ENCODE measurements at regions not wholly inside any gene's neighbourhood (a gene's known extent, or its start where the extent isn't known, plus 50 kb on each side); places are given as distances from the start of the nearest gene placed in this dataset.

GRCh38 chr4:20302336-20302735, 50.6 kb downstream of the SLIT2 start:
- DNase-seq, result no peak
- H3K4me1 ChIP-seq (ENCODE audit: control insufficient read depth, insufficient read depth, low read length), result no peaks in the 10 kb centered on the region
- H3K27me3 ChIP-seq (ENCODE audit: control insufficient read depth, insufficient read depth, low read length), result no peaks in the 10 kb centered on the region
- no peak overlapping the region for H3K27ac ChIP-seq (ENCODE audit: low read length)
- WGBS (ENCODE audit: insufficient coverage), result 92% methylated on average over 1 of the region's 2 CpGs
- H3K9me3 ChIP-seq (replicated peaks; ENCODE audit: control insufficient read depth, low read depth, low read length), result no peaks in the 10 kb centered on the region
- no peaks in the 10 kb centered on the region for H3K36me3 ChIP-seq (ENCODE audit: control insufficient read depth, insufficient read depth, low read length)
- H3K4me3 ChIP-seq (ENCODE audit: low read length), result no peak overlapping the region

GRCh38 chr4:20305976-20306375, 54.3 kb downstream of the SLIT2 start:
- H3K27me3 ChIP-seq (ENCODE audit: control insufficient read depth, insufficient read depth, low read length), result no peaks in the 10 kb centered on the region
- H3K9me3 ChIP-seq (replicated peaks; ENCODE audit: control insufficient read depth, low read depth, low read length), result no peaks in the 10 kb centered on the region
- H3K36me3 ChIP-seq (ENCODE audit: control insufficient read depth, insufficient read depth, low read length), result no peaks in the 10 kb centered on the region
- H3K27ac ChIP-seq (ENCODE audit: low read length), result no peak overlapping the region
- DNase-seq, result peak; percentile 41
- WGBS (ENCODE audit: insufficient coverage), result no CpG with 5 or more reads among the region's 2 CpGs
- H3K4me1 ChIP-seq (ENCODE audit: control insufficient read depth, insufficient read depth, low read length), result no peaks in the 10 kb centered on the region
- H3K4me3 ChIP-seq (ENCODE audit: low read length), result no peak overlapping the region

GRCh38 chr4:20311856-20312255, 60.2 kb downstream of the SLIT2 start:
- DNase-seq, result no peak

GRCh38 chr4:20313237-20314030, 61.7 kb downstream of the SLIT2 start:
- H3K4me1 ChIP-seq (ENCODE audit: control insufficient read depth, insufficient read depth, low read length), result no peaks in the 10 kb centered on the region
- H3K4me3 ChIP-seq (ENCODE audit: low read length), result no peak overlapping the region
- WGBS (ENCODE audit: insufficient coverage), result 59% methylated on average over 8 of the region's 12 CpGs
- no peak overlapping the region for H3K27ac ChIP-seq (ENCODE audit: low read length)
- H3K27me3 ChIP-seq (ENCODE audit: control insufficient read depth, insufficient read depth, low read length), result no peaks in the 10 kb centered on the region
- H3K36me3 ChIP-seq (ENCODE audit: control insufficient read depth, insufficient read depth, low read length), result no peaks in the 10 kb centered on the region
- H3K9me3 ChIP-seq (replicated peaks; ENCODE audit: control insufficient read depth, low read depth, low read length), result no peaks in the 10 kb centered on the region
- DNase-seq, result no peak

More at GRCh38 chr4:20311856-20312255, 60.2 kb downstream of the SLIT2 start:
- WGBS (ENCODE audit: insufficient coverage), result no CpG with 5 or more reads among the region's 2 CpGs
- H3K4me3 ChIP-seq (ENCODE audit: low read length), result no peak overlapping the region
- no peak overlapping the region for H3K27ac ChIP-seq (ENCODE audit: low read length)
- H3K27me3 ChIP-seq (ENCODE audit: control insufficient read depth, insufficient read depth, low read length), result no peaks in the 10 kb centered on the region
- H3K9me3 ChIP-seq (replicated peaks; ENCODE audit: control insufficient read depth, low read depth, low read length), result no peaks in the 10 kb centered on the region
- H3K36me3 ChIP-seq (ENCODE audit: control insufficient read depth, insufficient read depth, low read length), result no peaks in the 10 kb centered on the region
- H3K4me1 ChIP-seq (ENCODE audit: control insufficient read depth, insufficient read depth, low read length), result no peaks in the 10 kb centered on the region

- Histone ChIP-seq H3K4me1 (ENCODE audit: control insufficient read depth, insufficient read depth, low read length) (no peaks in the 10 kb centered on the region), H3K36me3 (ENCODE audit: control insufficient read depth, insufficient read depth, low read length) (no peaks in the 10 kb centered on the region), H3K27ac (ENCODE audit: low read length) (no peak overlapping the region), H3K27me3 (ENCODE audit: control insufficient read depth, insufficient read depth, low read length) (no peaks in the 10 kb centered on the region), H3K9me3 (replicated peaks; ENCODE audit: control insufficient read depth, low read depth, low read length) (no peaks in the 10 kb centered on the region), H3K4me3 (ENCODE audit: low read length) (no peak overlapping the region)
- DNase-seq, result no peak
- WGBS (ENCODE audit: insufficient coverage), result no CpG with 5 or more reads among the region's 2 CpGs
Observed at GRCh38 chr4:20317424-20317985, 65.8 kb downstream of the SLIT2 start.

- no peak overlapping the region for H3K4me3 ChIP-seq (ENCODE audit: low read length)
- H3K27me3 ChIP-seq (ENCODE audit: control insufficient read depth, insufficient read depth, low read length), result no peaks in the 10 kb centered on the region
- WGBS (ENCODE audit: insufficient coverage), result 14% methylated on average over 1 of the region's 8 CpGs
- no peak overlapping the region for H3K27ac ChIP-seq (ENCODE audit: low read length)
- peak; percentile 27 for DNase-seq
- H3K9me3 ChIP-seq (replicated peaks; ENCODE audit: control insufficient read depth, low read depth, low read length), result no peaks in the 10 kb centered on the region
- no peaks in the 10 kb centered on the region for H3K4me1 ChIP-seq (ENCODE audit: control insufficient read depth, insufficient read depth, low read length)
- no peaks in the 10 kb centered on the region for H3K36me3 ChIP-seq (ENCODE audit: control insufficient read depth, insufficient read depth, low read length)
Observed at GRCh38 chr4:20318001-20318908, 66.5 kb downstream of the SLIT2 start.

GRCh38 chr4:20318909-20319277, 67.2 kb downstream of the SLIT2 start:
- no CpG with 5 or more reads among the region's 1 CpG for WGBS (ENCODE audit: insufficient coverage)
- Histone ChIP-seq H3K27ac (ENCODE audit: low read length) (no peak overlapping the region), H3K4me1 (ENCODE audit: control insufficient read depth, insufficient read depth, low read length) (no peaks in the 10 kb centered on the region), H3K4me3 (ENCODE audit: low read length) (no peak overlapping the region), H3K36me3 (ENCODE audit: control insufficient read depth, insufficient read depth, low read length) (no peaks in the 10 kb centered on the region), H3K27me3 (ENCODE audit: control insufficient read depth, insufficient read depth, low read length) (no peaks in the 10 kb centered on the region), H3K9me3 (replicated peaks; ENCODE audit: control insufficient read depth, low read depth, low read length) (no peaks in the 10 kb centered on the region)
- no peak for DNase-seq

- DNase-seq, result no peak
- Histone ChIP-seq H3K27me3 (ENCODE audit: control insufficient read depth, insufficient read depth, low read length) (no peaks in the 10 kb centered on the region), H3K4me3 (ENCODE audit: low read length) (no peak overlapping the region), H3K27ac (ENCODE audit: low read length) (no peak overlapping the region), H3K9me3 (replicated peaks; ENCODE audit: control insufficient read depth, low read depth, low read length) (no peaks in the 10 kb centered on the region), H3K4me1 (ENCODE audit: control insufficient read depth, insufficient read depth, low read length) (no peaks in the 10 kb centered on the region), H3K36me3 (ENCODE audit: control insufficient read depth, insufficient read depth, low read length) (no peaks in the 10 kb centered on the region)
- 92% methylated on average over 2 of the region's 6 CpGs for WGBS (ENCODE audit: insufficient coverage)
Observed at GRCh38 chr4:20319825-20320612, 68.3 kb downstream of the SLIT2 start.

- no peak overlapping the region for H3K27ac ChIP-seq (ENCODE audit: low read length)
- no peaks in the 10 kb centered on the region for H3K36me3 ChIP-seq (ENCODE audit: control insufficient read depth, insufficient read depth, low read length)
- H3K4me1 ChIP-seq (ENCODE audit: control insufficient read depth, insufficient read depth, low read length), result no peaks in the 10 kb centered on the region
- no peak for DNase-seq
- H3K9me3 ChIP-seq (replicated peaks; ENCODE audit: control insufficient read depth, low read depth, low read length), result no peaks in the 10 kb centered on the region
- 94% methylated on average over 5 of the region's 6 CpGs for WGBS (ENCODE audit: insufficient coverage)
- no peak overlapping the region for H3K4me3 ChIP-seq (ENCODE audit: low read length)
- no peaks in the 10 kb centered on the region for H3K27me3 ChIP-seq (ENCODE audit: control insufficient read depth, insufficient read depth, low read length)
Observed at GRCh38 chr4:20323991-20324390, 72.3 kb downstream of the SLIT2 start.

Data from muscle of leg (tissue), 3 donors.